A549 (cell line): ENCODE measurements at regions not wholly inside any gene's neighbourhood (a gene's known extent, or its start where the extent isn't known, plus 50 kb on each side); places are given as distances from the start of the nearest gene placed in this dataset.
"Not testable (repeated sequence)": the region's sequence is repeated elsewhere in the genome, so short reads cannot be mapped to it uniquely, and the experiment has no call there.

ENCODE experiments used
- ATAC-seq, 2 experiments: fragments of 200-7000 bp in 1 of 2; fragments of >200 bp in 1 of 2; cut with Nextera tagmentation in 1 of 2; cut with Tn5 transposase in 1 of 2; 3 replicates each; pipeline versions ENCODE4 v1.8.0 to v1.9.1; 2018 to 2020; ENCODE audit warnings: mild to moderate bottlenecking in 1 of 2, moderate library complexity in 1 of 2
- CTCF ChIA-PET: fragments of 300-600 bp; sonication (Branson Sonifier 250); formaldehyde crosslinking; extraction: SDS; loops from one replicate; lab custom pipeline; 2021; ENCODE audit warnings: antibody characterized with exemption, inconsistent platforms; lab: Yijun Ruan, JAX
- POLR2A ChIA-PET: fragments of 350-600 bp; formaldehyde crosslinking; extraction: SDS; loops from one replicate; lab custom pipeline; 2021; ENCODE audit warnings: antibody characterized with exemption, inconsistent platforms; lab: Yijun Ruan, JAX
- DNase-seq, 2 experiments: peaks; one replicate each; pipeline versions ENCODE4 v3.0.0 to v3.0.0-alpha.2; 2011 to 2016; ENCODE audit warnings: low read depth in 1 of 2, low spot score in 1 of 2
- FAIRE-seq: peaks from 2 replicates; lab custom pipeline; 2011; peaks lifted over from hg19 to GRCh38; lab: Jason Lieb, UNC
- H3K27ac ChIP-seq, 2 experiments: fragments of >200 bp; sonication (Bioruptor Twin); formaldehyde crosslinking; 3 replicates each; pipeline ENCODE4 v1.5.1; 2016 to 2017
- H3K4me1 ChIP-seq: fragments of >200 bp; sonication (Bioruptor Twin); formaldehyde crosslinking; 3 replicates; pipeline ENCODE4 v1.6.1; 2016
- H3K4me2 ChIP-seq: fragments of >200 bp; sonication (Bioruptor Twin); formaldehyde crosslinking; 3 replicates; pipeline ENCODE4 v1.6.1; 2016
- H3K4me3 ChIP-seq: fragments of >200 bp; sonication (Bioruptor Twin); formaldehyde crosslinking; 3 replicates; pipeline ENCODE4 v1.5.1; 2016
- H3K9me3 ChIP-seq: fragments of >200 bp; sonication (Bioruptor Twin); formaldehyde crosslinking; 3 replicates; pipeline ENCODE4 v1.6.1; 2016
- CEBPB ChIP-seq, 2 experiments: fragments of >200 bp in 1 of 2; sonication (Bioruptor Twin) in 1 of 2; formaldehyde crosslinking in 1 of 2; IDR thresholded peaks; 2 replicates each; pipeline ENCODE4 v1.6.1; 2012 to 2016
- EP300 ChIP-seq, 2 experiments: fragments of >200 bp; sonication (Bioruptor Twin); formaldehyde crosslinking; IDR thresholded peaks; 2 replicates in 1 of 2; 3 replicates in 1 of 2; pipeline ENCODE4 v1.6.1; 2016 to 2017
- ESRRA ChIP-seq: fragments of 150-350 bp; IDR thresholded peaks from 2 replicates; pipeline ENCODE4 v1.6.1; 2014; ENCODE audit warnings: mild to moderate bottlenecking, low read length, borderline replicate concordance
- FOSL2 ChIP-seq, 2 experiments: fragments of 450-650 bp in 1 of 2; fragments of >200 bp in 1 of 2; sonication (Bioruptor Twin) in 1 of 2; formaldehyde crosslinking; IDR thresholded peaks; 2 replicates each; pipeline versions ENCODE4 v1.5.0 to v1.6.1; 2016 to 2020; ENCODE audit warnings: mild to moderate bottlenecking in 1 of 2, moderate library complexity in 1 of 2
- FOXS1 ChIP-seq: fragments of 250-450 bp; sonication (Bioruptor Pico); IDR thresholded peaks from 2 replicates; pipeline ENCODE4 v1.5.0; 2020; ENCODE audit warnings: mild to moderate bottlenecking, moderate library complexity
- GATA3 ChIP-seq: IDR thresholded peaks from 2 replicates; pipeline ENCODE4 v1.6.1; 2012; ENCODE audit warnings: borderline replicate concordance
- HDAC2 ChIP-seq: fragments of 200-600 bp; sonication (generic); IDR thresholded peaks from 2 replicates; pipeline ENCODE4 v1.6.1; 2016
- HEYL ChIP-seq: fragments of 250-450 bp; sonication (Bioruptor Pico); IDR thresholded peaks from 2 replicates; pipeline ENCODE4 v1.8.0; 2021; ENCODE audit warnings: mild to moderate bottlenecking, moderate library complexity
- HOXA7 ChIP-seq: fragments of 250-450 bp; sonication (Bioruptor Pico); IDR thresholded peaks from 2 replicates; pipeline ENCODE4 v1.5.0; 2020; ENCODE audit warnings: mild to moderate bottlenecking, moderate library complexity
- JUNB ChIP-seq: fragments of >200 bp; sonication (Bioruptor Twin); formaldehyde crosslinking; IDR thresholded peaks from 2 replicates; pipeline ENCODE4 v1.6.1; 2016
- KDM1A ChIP-seq: fragments of 200-600 bp; sonication (generic); IDR thresholded peaks from 2 replicates; pipeline ENCODE4 v1.6.1; 2016; ENCODE audit warnings: low read depth, mild to moderate bottlenecking
- MAFK ChIP-seq: fragments of 450-650 bp; IDR thresholded peaks from 2 replicates; pipeline ENCODE4 v1.6.1; 2014; ENCODE audit not compliant: partially characterized antibody
- MAZ ChIP-seq: fragments of 150-350 bp; IDR thresholded peaks from 2 replicates; pipeline ENCODE4 v1.6.1; 2014; ENCODE audit warnings: antibody characterized with exemption, low read depth, low read length, borderline replicate concordance
- NPAS2 ChIP-seq: fragments of 250-450 bp; sonication (Bioruptor Pico); IDR thresholded peaks from 2 replicates; pipeline ENCODE4 v1.8.0; 2022; ENCODE audit warnings: mild to moderate bottlenecking, moderate library complexity, borderline replicate concordance
- NR3C1 ChIP-seq: fragments of >200 bp; sonication (Bioruptor Twin); formaldehyde crosslinking; IDR thresholded peaks from 3 replicates; pipeline ENCODE4 v1.6.1; 2017
- POLR2AphosphoS2 ChIP-seq: conservative IDR thresholded peaks from 2 replicates; pipeline ENCODE4 v1.6.1; 2012; ENCODE audit warnings: low read length, improper control_type of control experiment, inconsistent platforms
- RAD21 ChIP-seq, 2 experiments: fragments of >200 bp in 1 of 2; sonication (Bioruptor Twin) in 1 of 2; formaldehyde crosslinking in 1 of 2; IDR thresholded peaks in 1 of 2; conservative IDR thresholded peaks in 1 of 2; 2 replicates in 1 of 2; 3 replicates in 1 of 2; pipeline ENCODE4 v1.6.1; 2012 to 2018; ENCODE audit warnings: inconsistent platforms in 1 of 2
- RNF2 ChIP-seq: fragments of 200-600 bp; sonication (generic); IDR thresholded peaks from 2 replicates; pipeline ENCODE4 v1.6.1; 2016; ENCODE audit warnings: low read depth, mild to moderate bottlenecking, antibody characterized with exemption, moderate library complexity, borderline replicate concordance
- SREBF2 ChIP-seq: fragments of 450-650 bp; IDR thresholded peaks from 2 replicates; pipeline ENCODE4 v1.6.1; 2014; ENCODE audit warnings: mild to moderate bottlenecking, moderate library complexity
- ZFP36 ChIP-seq: fragments of 450-650 bp; IDR thresholded peaks from 2 replicates; pipeline ENCODE4 v1.6.1; 2014; ENCODE audit warnings: borderline replicate concordance; ENCODE audit not compliant: partially characterized antibody
- WGBS: methylation state at CpG from one replicate; pipeline ENCODE4 v1.1.6; 2017; ENCODE audit errors: missing lambda C conversion rate; 5-methylcytosine and 5-hydroxymethylcytosine counted together
- TF ChIP-seq, protein P1 (sequence below): fragments of >200 bp; sonication (Bioruptor Twin); formaldehyde crosslinking; IDR thresholded peaks from 3 replicates; pipeline ENCODE4 v1.5.1; 2016
- TF ChIP-seq, protein P2 (sequence below): fragments of 250-450 bp; sonication (Bioruptor Pico); IDR thresholded peaks from 2 replicates; pipeline ENCODE4 v1.5.0; 2021; ENCODE audit warnings: mild to moderate bottlenecking, moderate library complexity, borderline replicate concordance
- TF ChIP-seq, protein P3 (sequence below): IDR thresholded peaks from 2 replicates; pipeline ENCODE4 v1.6.1; 2012
- TF ChIP-seq, protein P4 (sequence below): fragments of >200 bp; sonication (Bioruptor Twin); formaldehyde crosslinking; IDR thresholded peaks from 3 replicates; pipeline ENCODE4 v1.6.1; 2016

DNA sequence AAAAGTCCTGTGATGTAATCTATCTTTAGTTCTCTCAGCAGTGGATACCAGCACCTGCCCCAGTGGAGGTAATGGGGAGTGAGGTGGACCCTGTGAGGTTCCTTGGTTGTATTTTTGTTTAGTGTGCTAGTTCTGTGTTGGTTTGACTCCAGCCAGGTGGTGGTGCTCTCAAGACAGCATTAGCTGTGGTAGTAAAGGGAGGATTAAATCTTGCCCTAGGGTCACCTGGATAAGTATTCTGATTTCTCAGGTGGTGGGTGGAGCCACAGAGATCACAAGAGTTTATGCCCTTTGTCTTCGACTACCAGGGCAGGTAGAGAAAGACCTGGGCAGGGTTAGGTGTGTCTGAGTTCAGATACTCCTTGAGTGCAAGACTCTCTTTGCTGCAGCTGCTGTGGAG lies 176.3 kb upstream of the EDA2R start:
- no peak overlapping the region for H3K4me3 ChIP-seq
- WGBS: no CpG with 5 or more reads among the region's 1 CpG
- FAIRE-seq (no peak), DNase-seq (no peak), ATAC-seq (no peak)
- H3K9me3 ChIP-seq: no peaks in the 10 kb centered on the region
- H3K4me2 ChIP-seq: no peak overlapping the region
- ChIA-PET CTCF (no interaction called here), POLR2A (no interaction called here)
- H3K27ac ChIP-seq: no peak overlapping the region
- no peak for TF ChIP-seq NR3C1
- no peak for TF ChIP-seq GATA3
- no peaks in the 10 kb centered on the region for H3K4me1 ChIP-seq

DNA sequence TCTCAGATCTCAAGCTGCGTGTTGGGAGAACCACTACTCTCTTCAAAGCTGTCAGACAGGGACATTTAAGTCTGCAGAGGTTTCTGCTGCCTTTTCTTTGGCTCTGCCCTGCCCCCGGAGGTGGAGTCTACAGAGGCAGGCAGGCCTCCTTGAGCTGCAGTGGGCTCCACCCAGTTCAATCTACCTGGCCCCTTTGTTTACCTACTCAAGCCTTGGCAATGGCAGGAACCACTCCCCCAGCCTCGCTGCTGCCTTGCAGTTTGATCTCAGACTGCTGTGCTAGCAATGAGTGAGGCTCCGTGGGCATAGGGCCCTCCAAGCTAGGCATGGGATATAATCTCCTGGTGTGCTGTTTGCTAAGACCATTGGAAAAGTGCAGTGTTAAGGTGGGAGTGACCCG lies 155.6 kb upstream of the EDA2R start:
- DNase-seq, H3K4me2 ChIP-seq, H3K27ac ChIP-seq, ATAC-seq, FAIRE-seq, POLR2A ChIA-PET, CTCF ChIA-PET, H3K9me3 ChIP-seq, H3K4me3 ChIP-seq, H3K4me1 ChIP-seq: not testable (repeated sequence)
- WGBS: 0% methylated on average over 3 of the region's 5 CpGs

- WGBS: 10% methylated on average over 2 of the region's 3 CpGs
- no peaks in the 10 kb centered on the region for H3K4me1 ChIP-seq
- CTCF ChIA-PET: no interaction called here
- DNase-seq (no peak), FAIRE-seq (no peak), ATAC-seq (no peak)
- no peaks in the 10 kb centered on the region for H3K9me3 ChIP-seq
- H3K4me3 ChIP-seq: no peak overlapping the region
- TF ChIP-seq JUNB: no peak
- POLR2A ChIA-PET: no interaction called here
- H3K27ac ChIP-seq: no peak overlapping the region
- no peak overlapping the region for H3K4me2 ChIP-seq
These were observed 127.4 kb upstream of the EDA2R start for GRCh38 chrX:66766318-66766717.

- ATAC-seq (no peak), DNase-seq (peak in 1 of 2 experiments; percentile 1), FAIRE-seq (no peak)
- WGBS: 9% methylated on average over 1 of the region's 1 CpG
- no peaks in the 10 kb centered on the region for H3K9me3 ChIP-seq
- POLR2A ChIA-PET: no interaction called here
- H3K4me3 ChIP-seq: no peak overlapping the region
- no peaks in the 10 kb centered on the region for H3K4me1 ChIP-seq
- no peak overlapping the region for H3K27ac ChIP-seq
- TF ChIP-seq MAZ (no peak), RAD21 (conservative IDR thresholded peaks at IDR 0.05 in 1 of 2, IDR thresholded peaks at IDR 0.05 in 1 of 2) (peak; percentile 28 to 41; a peak in 3 of 5 replicates), HOXA7 (no peak)
- TF ChIP-seq, protein P1, sequence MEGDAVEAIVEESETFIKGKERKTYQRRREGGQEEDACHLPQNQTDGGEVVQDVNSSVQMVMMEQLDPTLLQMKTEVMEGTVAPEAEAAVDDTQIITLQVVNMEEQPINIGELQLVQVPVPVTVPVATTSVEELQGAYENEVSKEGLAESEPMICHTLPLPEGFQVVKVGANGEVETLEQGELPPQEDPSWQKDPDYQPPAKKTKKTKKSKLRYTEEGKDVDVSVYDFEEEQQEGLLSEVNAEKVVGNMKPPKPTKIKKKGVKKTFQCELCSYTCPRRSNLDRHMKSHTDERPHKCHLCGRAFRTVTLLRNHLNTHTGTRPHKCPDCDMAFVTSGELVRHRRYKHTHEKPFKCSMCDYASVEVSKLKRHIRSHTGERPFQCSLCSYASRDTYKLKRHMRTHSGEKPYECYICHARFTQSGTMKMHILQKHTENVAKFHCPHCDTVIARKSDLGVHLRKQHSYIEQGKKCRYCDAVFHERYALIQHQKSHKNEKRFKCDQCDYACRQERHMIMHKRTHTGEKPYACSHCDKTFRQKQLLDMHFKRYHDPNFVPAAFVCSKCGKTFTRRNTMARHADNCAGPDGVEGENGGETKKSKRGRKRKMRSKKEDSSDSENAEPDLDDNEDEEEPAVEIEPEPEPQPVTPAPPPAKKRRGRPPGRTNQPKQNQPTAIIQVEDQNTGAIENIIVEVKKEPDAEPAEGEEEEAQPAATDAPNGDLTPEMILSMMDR: 0 out of 3 replicates have a peak, but pooled peaks have one; percentile 15
- CTCF ChIA-PET: interaction anchor here (0.7 kb wide), 1 partner anchor 367 kb away, joined by 3 read pairs; no protein-coding TSS in a partner anchor
- no peak overlapping the region for H3K4me2 ChIP-seq
These were observed 121.8 kb upstream of the EDA2R start for GRCh38 chrX:66760651-66761050.

- DNase-seq (no peak), FAIRE-seq (no peak), ATAC-seq (no peak)
- POLR2A ChIA-PET: no interaction called here
- no peaks in the 10 kb centered on the region for H3K9me3 ChIP-seq
- no peak overlapping the region for H3K4me3 ChIP-seq
- no peaks in the 10 kb centered on the region for H3K4me1 ChIP-seq
- H3K4me2 ChIP-seq: no peak overlapping the region
- WGBS: 0% methylated on average over 1 of the region's 1 CpG
- H3K27ac ChIP-seq: no peak overlapping the region
- TF ChIP-seq SREBF2 (no peak), CEBPB (IDR thresholded peaks at IDR 0.05) (no peak), FOSL2 (IDR thresholded peaks at IDR 0.05) (no peak), FOSL2 (CRISPR knock-in tag; IDR thresholded peaks at IDR 0.05) (no peak), EP300 (IDR thresholded peaks at IDR 0.05) (no peak), ZFP36 (no peak), MAFK (no peak), RAD21 (conservative IDR thresholded peaks at IDR 0.05 in 1 of 2, IDR thresholded peaks at IDR 0.05 in 1 of 2) (no peak), KDM1A (no peak), HEYL (CRISPR knock-in tag) (no peak), POLR2AphosphoS2 (no peak), NPAS2 (CRISPR knock-in tag) (no peak), HDAC2 (no peak), RNF2 (no peak), ESRRA (no peak), FOXS1 (no peak)
- TF ChIP-seq, protein P2, sequence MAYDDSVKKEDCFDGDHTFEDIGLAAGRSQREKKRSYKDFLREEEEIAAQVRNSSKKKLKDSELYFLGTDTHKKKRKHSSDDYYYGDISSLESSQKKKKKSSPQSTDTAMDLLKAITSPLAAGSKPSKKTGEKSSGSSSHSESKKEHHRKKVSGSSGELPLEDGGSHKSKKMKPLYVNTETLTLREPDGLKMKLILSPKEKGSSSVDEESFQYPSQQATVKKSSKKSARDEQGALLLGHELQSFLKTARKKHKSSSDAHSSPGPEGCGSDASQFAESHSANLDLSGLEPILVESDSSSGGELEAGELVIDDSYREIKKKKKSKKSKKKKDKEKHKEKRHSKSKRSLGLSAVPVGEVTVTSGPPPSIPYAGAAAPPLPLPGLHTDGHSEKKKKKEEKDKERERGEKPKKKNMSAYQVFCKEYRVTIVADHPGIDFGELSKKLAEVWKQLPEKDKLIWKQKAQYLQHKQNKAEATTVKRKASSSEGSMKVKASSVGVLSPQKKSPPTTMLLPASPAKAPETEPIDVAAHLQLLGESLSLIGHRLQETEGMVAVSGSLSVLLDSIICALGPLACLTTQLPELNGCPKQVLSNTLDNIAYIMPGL (CRISPR knock-in tag): no peak
- TF ChIP-seq, protein P3, sequence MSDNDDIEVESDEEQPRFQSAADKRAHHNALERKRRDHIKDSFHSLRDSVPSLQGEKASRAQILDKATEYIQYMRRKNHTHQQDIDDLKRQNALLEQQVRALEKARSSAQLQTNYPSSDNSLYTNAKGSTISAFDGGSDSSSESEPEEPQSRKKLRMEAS: no peak
- TF ChIP-seq, protein P4, sequence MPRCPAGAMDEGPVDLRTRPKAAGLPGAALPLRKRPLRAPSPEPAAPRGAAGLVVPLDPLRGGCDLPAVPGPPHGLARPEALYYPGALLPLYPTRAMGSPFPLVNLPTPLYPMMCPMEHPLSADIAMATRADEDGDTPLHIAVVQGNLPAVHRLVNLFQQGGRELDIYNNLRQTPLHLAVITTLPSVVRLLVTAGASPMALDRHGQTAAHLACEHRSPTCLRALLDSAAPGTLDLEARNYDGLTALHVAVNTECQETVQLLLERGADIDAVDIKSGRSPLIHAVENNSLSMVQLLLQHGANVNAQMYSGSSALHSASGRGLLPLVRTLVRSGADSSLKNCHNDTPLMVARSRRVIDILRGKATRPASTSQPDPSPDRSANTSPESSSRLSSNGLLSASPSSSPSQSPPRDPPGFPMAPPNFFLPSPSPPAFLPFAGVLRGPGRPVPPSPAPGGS: no peak
- TF ChIP-seq, all 56 proteins: peak for 0
- CTCF ChIA-PET: no interaction called here
These were observed 117.8 kb upstream of the EDA2R start for GRCh38 chrX:66756717-66757116.
